ENCODE measurements at regions not wholly inside any gene's neighbourhood (a gene's known extent, or its start where the extent isn't known, plus 50 kb on each side); places are given as distances from the start of the nearest gene placed in this dataset.
"Not testable (repeated sequence)": the region's sequence is repeated elsewhere in the genome, so short reads cannot be mapped to it uniquely, and the experiment has no call there.

DNA sequence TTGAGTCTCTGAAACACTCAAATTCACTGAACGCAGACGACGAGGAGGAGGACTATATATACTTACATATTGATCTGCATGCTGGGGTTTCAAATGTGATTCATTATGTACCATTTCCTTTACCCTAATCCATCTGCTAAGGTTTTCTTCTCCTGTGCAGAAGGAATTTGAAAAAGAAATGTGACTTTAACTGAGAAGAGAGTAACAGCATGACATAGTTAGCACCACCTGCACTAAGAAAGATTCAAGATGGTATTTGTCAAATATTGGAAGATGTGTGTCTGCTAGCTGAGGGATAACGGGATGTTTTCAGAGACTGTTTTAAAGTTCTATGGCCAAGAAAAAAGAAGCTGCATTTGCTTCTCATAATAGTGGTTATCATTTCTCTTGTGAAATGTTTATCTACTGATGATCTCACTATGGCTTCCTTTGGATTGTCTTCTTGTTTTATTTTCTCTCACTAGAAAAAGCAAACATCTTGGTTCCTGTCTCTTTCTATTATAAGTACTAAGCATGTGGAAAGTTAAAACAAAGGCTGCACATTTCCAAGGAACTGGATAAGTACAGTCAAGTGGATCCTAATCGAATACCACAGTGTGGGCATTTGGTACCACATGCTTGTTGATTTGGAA lies 89.8 kb upstream of the TLE4 start:
- Histone ChIP-seq H3K27ac (ENCODE audit: low read depth, low read length) (no peak overlapping the region), H3K36me3 (ENCODE audit: insufficient read depth, low read length) (no peaks in the 10 kb centered on the region), H3K27me3 (ENCODE audit: insufficient read depth, low read length, poor library complexity, severe bottlenecking) (no peaks in the 10 kb centered on the region), H3K4me1 (ENCODE audit: insufficient read depth, low read length) (no peaks in the 10 kb centered on the region), H3K4me3 (ENCODE audit: low read length) (no peak overlapping the region), H3K9me3 (ENCODE audit: low read length) (no peaks in the 10 kb centered on the region)
- no peak for DNase-seq
- no peak overlapping the region for H3K27ac Mint-ChIP-seq
- peaks cover 0 to 5% of the 10 kb centered on the region in 2 donors for H3K27me3 Mint-ChIP-seq
- POLR2A ChIA-PET, result interaction anchor here (0.9 kb wide), 1 partner anchor 90 kb away, joined by 3 read pairs; the partner anchor contains the start of gene TLE4
- H3K4me1 Mint-ChIP-seq, result peaks cover 2 to 8% (median 5%) of the 10 kb centered on the region in 3 donors
- CTCF ChIA-PET, result no interaction called here
- H3K4me3 Mint-ChIP-seq, result no peak overlapping the region
- no peaks in the 10 kb centered on the region for H3K36me3 Mint-ChIP-seq
- H3K9me3 Mint-ChIP-seq, result no peaks in the 10 kb centered on the region

DNA sequence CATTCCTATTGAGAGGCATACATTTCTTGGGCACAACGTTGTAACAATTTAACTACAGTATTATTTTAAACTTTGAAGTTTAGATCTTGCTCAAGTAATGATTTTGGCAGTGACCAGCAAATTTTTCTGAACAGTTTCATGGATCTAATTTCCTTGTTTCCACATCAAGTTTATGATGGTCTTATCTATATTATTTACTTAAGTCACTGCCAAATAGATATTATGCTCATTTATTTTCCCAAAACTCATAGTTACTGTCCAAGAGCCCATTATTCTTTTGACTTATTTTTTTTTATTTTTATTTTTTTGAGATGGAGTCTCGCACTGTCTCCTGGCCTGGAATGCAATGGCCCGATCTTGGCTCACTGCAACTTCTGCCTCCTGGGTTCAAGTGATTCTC lies 86.5 kb upstream of the TLE4 start:
- Histone ChIP-seq H3K9me3 (ENCODE audit: low read length) (no peaks in the 10 kb centered on the region), H3K4me3 (ENCODE audit: low read length) (no peak overlapping the region), H3K36me3 (ENCODE audit: insufficient read depth, low read length) (no peaks in the 10 kb centered on the region), H3K27ac (ENCODE audit: low read depth, low read length) (no peak overlapping the region), H3K4me1 (ENCODE audit: insufficient read depth, low read length) (no peaks in the 10 kb centered on the region), H3K27me3 (ENCODE audit: insufficient read depth, low read length, poor library complexity, severe bottlenecking) (no peaks in the 10 kb centered on the region)
- Mint-ChIP-seq H3K9me3 (no peaks in the 10 kb centered on the region), H3K36me3 (no peaks in the 10 kb centered on the region), H3K4me1 (no peaks in the 10 kb centered on the region), H3K4me3 (no peak overlapping the region), H3K27ac (no peak overlapping the region), H3K27me3 (peaks cover 0 to 5% of the 10 kb centered on the region in 2 donors)
- CTCF ChIA-PET, result no interaction called here
- POLR2A ChIA-PET, result no interaction called here
- DNase-seq, result no peak

- no peak for DNase-seq
- Mint-ChIP-seq H3K27me3 (peaks cover 0 to 5% of the 10 kb centered on the region in 2 donors), H3K4me3 (no peak overlapping the region), H3K36me3 (peaks cover 0 to 8% (median 0%) of the 10 kb centered on the region in 3 donors), H3K4me1 (no peaks in the 10 kb centered on the region), H3K9me3 (peaks cover 2 to 13% (median 3%) of the 10 kb centered on the region in 5 donors), H3K27ac (no peak overlapping the region)
- no peaks in the 10 kb centered on the region for H3K36me3 ChIP-seq (ENCODE audit: insufficient read depth, low read length)
- ChIA-PET CTCF (no interaction called here), POLR2A (no interaction called here)
- H3K9me3 ChIP-seq (ENCODE audit: low read length), result no peaks in the 10 kb centered on the region
- no peak overlapping the region for H3K4me3 ChIP-seq (ENCODE audit: low read length)
- no peaks in the 10 kb centered on the region for H3K27me3 ChIP-seq (ENCODE audit: insufficient read depth, low read length, poor library complexity, severe bottlenecking)
- no peak overlapping the region for H3K27ac ChIP-seq (ENCODE audit: low read depth, low read length)
- H3K4me1 ChIP-seq (ENCODE audit: insufficient read depth, low read length), result no peaks in the 10 kb centered on the region
Measured at GRCh38 chr9:79489261-79490000, 82.3 kb upstream of the TLE4 start.

GRCh38 chr9:79490657-79491248 lies 81.0 kb upstream of the TLE4 start:
- peaks cover 0 to 5% of the 10 kb centered on the region in 2 donors for H3K27me3 Mint-ChIP-seq
- CTCF ChIA-PET, result no interaction called here
- H3K4me3 ChIP-seq (ENCODE audit: low read length), result no peak overlapping the region

GRCh38 chr9:79492092-79493009 lies 79.4 kb upstream of the TLE4 start:
- Histone ChIP-seq H3K36me3 (ENCODE audit: insufficient read depth, low read length) (no peaks in the 10 kb centered on the region), H3K4me1 (ENCODE audit: insufficient read depth, low read length) (no peaks in the 10 kb centered on the region), H3K9me3 (ENCODE audit: low read length) (no peaks in the 10 kb centered on the region), H3K27me3 (ENCODE audit: insufficient read depth, low read length, poor library complexity, severe bottlenecking) (no peaks in the 10 kb centered on the region), H3K4me3 (ENCODE audit: low read length) (no peak overlapping the region), H3K27ac (ENCODE audit: low read depth, low read length) (no peak overlapping the region)
- Mint-ChIP-seq H3K9me3 (peaks cover 2 to 13% (median 3%) of the 10 kb centered on the region in 5 donors), H3K27ac (no peak overlapping the region), H3K27me3 (no peaks in the 10 kb centered on the region), H3K4me3 (no peak overlapping the region), H3K4me1 (no peaks in the 10 kb centered on the region), H3K36me3 (peaks cover 0 to 8% (median 0%) of the 10 kb centered on the region in 3 donors)
- DNase-seq, result no peak
- ChIA-PET POLR2A (no interaction called here), CTCF (no interaction called here)

More at GRCh38 chr9:79490657-79491248, 81.0 kb upstream of the TLE4 start:
- H3K36me3 ChIP-seq (ENCODE audit: insufficient read depth, low read length), result no peaks in the 10 kb centered on the region
- peaks cover 0 to 8% (median 0%) of the 10 kb centered on the region in 3 donors for H3K36me3 Mint-ChIP-seq
- H3K4me1 ChIP-seq (ENCODE audit: insufficient read depth, low read length), result no peaks in the 10 kb centered on the region
- no peaks in the 10 kb centered on the region for H3K27me3 ChIP-seq (ENCODE audit: insufficient read depth, low read length, poor library complexity, severe bottlenecking)
- no peak for DNase-seq
- POLR2A ChIA-PET, result no interaction called here
- H3K9me3 Mint-ChIP-seq, result peaks cover 2 to 13% (median 3%) of the 10 kb centered on the region in 5 donors
- no peak overlapping the region for H3K27ac ChIP-seq (ENCODE audit: low read depth, low read length)
- no peaks in the 10 kb centered on the region for H3K4me1 Mint-ChIP-seq
- no peaks in the 10 kb centered on the region for H3K9me3 ChIP-seq (ENCODE audit: low read length)
- H3K27ac Mint-ChIP-seq, result no peak overlapping the region
- H3K4me3 Mint-ChIP-seq, result no peak overlapping the region

GRCh38 chr9:79500196-79500864 lies 71.4 kb upstream of the TLE4 start:
- H3K27ac Mint-ChIP-seq; H3K4me1 ChIP-seq (ENCODE audit: insufficient read depth, low read length); CTCF ChIA-PET; H3K9me3 ChIP-seq (ENCODE audit: low read length); H3K36me3 Mint-ChIP-seq; H3K4me1 Mint-ChIP-seq; H3K27ac ChIP-seq (ENCODE audit: low read depth, low read length); POLR2A ChIA-PET; H3K4me3 Mint-ChIP-seq; H3K27me3 Mint-ChIP-seq; H3K9me3 Mint-ChIP-seq; H3K36me3 ChIP-seq (ENCODE audit: insufficient read depth, low read length); H3K4me3 ChIP-seq (ENCODE audit: low read length); DNase-seq; H3K27me3 ChIP-seq (ENCODE audit: insufficient read depth, low read length, poor library complexity, severe bottlenecking): not testable (repeated sequence)

GRCh38 chr9:79501546-79501945 lies 70.2 kb upstream of the TLE4 start:
- Histone ChIP-seq H3K9me3 (ENCODE audit: low read length) (no peaks in the 10 kb centered on the region), H3K4me1 (ENCODE audit: insufficient read depth, low read length) (no peaks in the 10 kb centered on the region), H3K4me3 (ENCODE audit: low read length) (no peak overlapping the region), H3K27ac (ENCODE audit: low read depth, low read length) (no peak overlapping the region), H3K36me3 (ENCODE audit: insufficient read depth, low read length) (no peaks in the 10 kb centered on the region), H3K27me3 (ENCODE audit: insufficient read depth, low read length, poor library complexity, severe bottlenecking) (no peaks in the 10 kb centered on the region)
- Mint-ChIP-seq H3K36me3 (no peaks in the 10 kb centered on the region), H3K27ac (no peak overlapping the region), H3K27me3 (peaks cover 0 to 9% of the 10 kb centered on the region in 2 donors), H3K4me3 (no peak overlapping the region), H3K9me3 (no peaks in the 10 kb centered on the region), H3K4me1 (no peaks in the 10 kb centered on the region)
- ChIA-PET CTCF (no interaction called here), POLR2A (no interaction called here)
- DNase-seq, result no peak
